Neuronal stem cell (in vitro differentiated cells): ENCODE measurements at regions not wholly inside any gene's neighbourhood (a gene's known extent, or its start where the extent isn't known, plus 50 kb on each side); places are given as distances from the start of the nearest gene placed in this dataset.

Experiments used
- DNase-seq: peaks from one replicate; pipeline ENCODE4 v3.0.0-alpha.2; 2013; ENCODE audit warnings: low spot score
- H2AFZ ChIP-seq: one replicate; pipeline ENCODE4 v1.6.1; 2013; ENCODE audit warnings: mild to moderate bottlenecking, low read length, inconsistent platforms
- H2AK5ac ChIP-seq: 2 replicates; pipeline ENCODE4 v1.6.1; 2013; ENCODE audit warnings: low read depth, mild to moderate bottlenecking, inconsistent platforms, low read length, moderate library complexity, mixed read lengths
- H2BK120ac ChIP-seq: 2 replicates; pipeline ENCODE4 v1.6.1; 2013; ENCODE audit warnings: low read depth, mild to moderate bottlenecking, inconsistent platforms, low read length, moderate library complexity, mixed read lengths
- H2BK12ac ChIP-seq: one replicate; pipeline ENCODE4 v1.6.1; 2013; ENCODE audit warnings: low read length, inconsistent platforms
- H2BK15ac ChIP-seq: 2 replicates; pipeline ENCODE4 v1.6.1; 2013; ENCODE audit warnings: mild to moderate bottlenecking, low read length, inconsistent platforms, mixed read lengths
- H2BK5ac ChIP-seq: one replicate; pipeline ENCODE4 v1.6.1; 2013; ENCODE audit warnings: inconsistent platforms, mild to moderate bottlenecking, low read length, moderate library complexity
- H3K14ac ChIP-seq: one replicate; pipeline ENCODE4 v1.6.1; 2013; ENCODE audit warnings: low read length, inconsistent platforms
- H3K18ac ChIP-seq: 2 replicates; pipeline ENCODE4 v1.6.1; 2013; ENCODE audit warnings: low read length, inconsistent platforms
- H3K23ac ChIP-seq: 2 replicates; pipeline ENCODE4 v1.6.1; 2013; ENCODE audit warnings: low read depth, mild to moderate bottlenecking, mixed read lengths, low read length, inconsistent platforms; ENCODE audit not compliant: poor library complexity
- H3K27ac ChIP-seq: replicated peaks from 3 replicates; pipeline ENCODE4 v1.5.1; 2013; ENCODE audit warnings: low read length, inconsistent platforms
- H3K27me3 ChIP-seq, 3 experiments: 2 replicates each; pipeline ENCODE4 v1.6.1; 2013; ENCODE audit warnings: low read length in 3 of 3, mild to moderate bottlenecking in 2 of 3, inconsistent platforms in 1 of 3, low read depth in 1 of 3, mixed read lengths in 1 of 3, moderate library complexity in 1 of 3; ENCODE audit not compliant: control insufficient read depth in 3 of 3, insufficient read depth in 3 of 3
- H3K36me3 ChIP-seq, 2 donors: replicated peaks in 1 of 2; 2 replicates each; pipeline ENCODE4 v1.6.1; 2013; ENCODE audit warnings: low read length in 2 of 2; ENCODE audit not compliant: control insufficient read depth in 2 of 2, insufficient read depth in 2 of 2
- H3K4ac ChIP-seq: 2 replicates; pipeline ENCODE4 v1.6.1; 2013; ENCODE audit warnings: inconsistent platforms, mild to moderate bottlenecking, low read length, moderate library complexity
- H3K4me1 ChIP-seq, 2 donors: 1 replicate in 1 of 2; 2 replicates in 1 of 2; pipeline ENCODE4 v1.6.1; 2013; ENCODE audit warnings: low read length in 2 of 2, low read depth in 1 of 2; ENCODE audit not compliant: control insufficient read depth in 2 of 2, insufficient read depth in 1 of 2
- H3K4me2 ChIP-seq: one replicate; pipeline ENCODE4 v1.6.1; 2013; ENCODE audit warnings: mild to moderate bottlenecking, low read length, inconsistent platforms; ENCODE audit not compliant: insufficient read depth, poor library complexity, severe bottlenecking
- H3K4me3 ChIP-seq, 2 donors: 2 replicates each; pipeline ENCODE4 v1.5.1; 2013; ENCODE audit warnings: low read length in 2 of 2, mild to moderate bottlenecking in 2 of 2, inconsistent platforms in 1 of 2, moderate library complexity in 1 of 2
- H3K79me1 ChIP-seq: one replicate; pipeline ENCODE4 v1.6.1; 2013; ENCODE audit warnings: low read depth, mild to moderate bottlenecking, inconsistent platforms, low read length, moderate library complexity
- H3K9ac ChIP-seq: one replicate; pipeline ENCODE4 v1.6.1; 2013; ENCODE audit warnings: mild to moderate bottlenecking, low read depth, low read length, inconsistent platforms; ENCODE audit not compliant: poor library complexity
- H3K9me3 ChIP-seq, 2 donors: replicated peaks in 1 of 2; 2 replicates each; pipeline versions ENCODE3 to v1.6.1; 2013; ENCODE audit warnings: low read length in 2 of 2, mild to moderate bottlenecking in 2 of 2, inconsistent platforms in 1 of 2, low read depth in 1 of 2, mixed read lengths in 1 of 2, moderate library complexity in 1 of 2; ENCODE audit not compliant: control insufficient read depth in 2 of 2, insufficient read depth in 1 of 2
- H4K8ac ChIP-seq: one replicate; pipeline ENCODE4 v1.6.1; 2013; ENCODE audit warnings: low read depth, mild to moderate bottlenecking, inconsistent platforms, low read length, moderate library complexity
- H4K91ac ChIP-seq: one replicate; pipeline ENCODE4 v1.6.1; 2013; ENCODE audit warnings: low read length, low read depth, mild to moderate bottlenecking, inconsistent platforms; ENCODE audit not compliant: poor library complexity
- WGBS, 2 donors: extraction: QIAGEN DNeasy Blood & Tissue Kit; methylation state at CpG; one replicate each; pipeline ENCODE4 v1.1.7; 2013; ENCODE audit warnings: missing lambda C conversion rate in 2 of 2, mixed read lengths in 1 of 2; ENCODE audit not compliant: insufficient read length in 2 of 2, insufficient replicate concordance in 1 of 2; ENCODE audit errors: extremely low coverage in 2 of 2; 5-methylcytosine and 5-hydroxymethylcytosine counted together

- WGBS, 2 donors = no CpG with 5 or more reads among the region's 5 CpGs
- Histone ChIP-seq H3K4me3 (no peak overlapping the region), H2AFZ (no peak overlapping the region), H3K4me1 (no peaks in the 10 kb centered on the region), H4K91ac (no peak overlapping the region), H2BK12ac (no peak overlapping the region), H3K9ac (no peak overlapping the region), H3K27ac (no peak overlapping the region), H3K9me3 (no peaks in the 10 kb centered on the region), H2BK15ac (no peak overlapping the region), H3K4me2 (no peak overlapping the region), H3K18ac (no peak overlapping the region), H2BK5ac (no peak overlapping the region), H3K27me3 (no peaks in the 10 kb centered on the region), H3K23ac (no peak overlapping the region), H4K8ac (no peak overlapping the region), H2BK120ac (no peak overlapping the region), H3K4ac (no peak overlapping the region), H3K36me3 (no peaks in the 10 kb centered on the region), H3K14ac (no peak overlapping the region), H2AK5ac (no peak overlapping the region), H3K79me1 (no peaks in the 10 kb centered on the region)
- no peak for DNase-seq
Measured at GRCh38 chr3:148585671-148586379, 111.9 kb upstream of the AGTR1 start.

GRCh38 chr3:148588291-148588690, 109.4 kb upstream of the AGTR1 start:
- Histone ChIP-seq H3K4ac (no peak overlapping the region), H3K79me1 (no peaks in the 10 kb centered on the region), H3K4me2 (no peak overlapping the region), H3K27me3 (no peaks in the 10 kb centered on the region), H2BK120ac (no peak overlapping the region), H4K91ac (no peak overlapping the region), H2BK12ac (no peak overlapping the region), H4K8ac (no peak overlapping the region), H3K23ac (no peak overlapping the region), H3K27ac (no peak overlapping the region), H3K4me3 (no peak overlapping the region), H2AK5ac (no peak overlapping the region), H3K4me1 (no peaks in the 10 kb centered on the region), H3K14ac (no peak overlapping the region), H2BK15ac (no peak overlapping the region), H2BK5ac (no peak overlapping the region), H3K18ac (no peak overlapping the region), H3K9me3 (no peaks in the 10 kb centered on the region), H3K36me3 (no peaks in the 10 kb centered on the region), H2AFZ (no peak overlapping the region), H3K9ac (no peak overlapping the region)
- WGBS, 2 donors = no CpG with 5 or more reads among the region's 2 CpGs
- no peak for DNase-seq

- Histone ChIP-seq H3K9ac (no peak overlapping the region), H3K27me3 (no peaks in the 10 kb centered on the region), H3K14ac (no peak overlapping the region), H3K23ac (no peak overlapping the region), H3K4me2 (no peak overlapping the region), H4K8ac (no peak overlapping the region), H3K36me3 (no peaks in the 10 kb centered on the region), H2BK5ac (no peak overlapping the region), H2AK5ac (no peak overlapping the region), H3K79me1 (no peaks in the 10 kb centered on the region), H3K4ac (no peak overlapping the region), H2AFZ (no peak overlapping the region), H3K27ac (no peak overlapping the region), H4K91ac (no peak overlapping the region), H3K9me3 (no peaks in the 10 kb centered on the region), H3K4me1 (no peaks in the 10 kb centered on the region), H3K18ac (no peak overlapping the region), H2BK120ac (no peak overlapping the region), H3K4me3 (no peak overlapping the region), H2BK12ac (no peak overlapping the region), H2BK15ac (no peak overlapping the region)
- no CpG with 5 or more reads among the region's 3 CpGs for WGBS, 2 donors
- DNase-seq = no peak
Measured at GRCh38 chr3:148591525-148591924, 106.2 kb upstream of the AGTR1 start.

GRCh38 chr3:148598619-148599018, 99.1 kb upstream of the AGTR1 start:
- Histone ChIP-seq H2BK15ac (no peak overlapping the region), H2AK5ac (no peak overlapping the region), H3K27me3 (no peaks in the 10 kb centered on the region), H3K79me1 (no peaks in the 10 kb centered on the region), H3K18ac (no peak overlapping the region), H2AFZ (no peak overlapping the region), H3K9me3 (no peaks in the 10 kb centered on the region), H3K23ac (no peak overlapping the region), H3K4me3 (no peak overlapping the region), H3K4ac (no peak overlapping the region), H3K9ac (no peak overlapping the region), H3K4me2 (no peak overlapping the region), H2BK5ac (no peak overlapping the region), H2BK120ac (no peak overlapping the region), H4K8ac (no peak overlapping the region), H2BK12ac (no peak overlapping the region), H3K4me1 (no peaks in the 10 kb centered on the region), H3K36me3 (no peaks in the 10 kb centered on the region), H3K27ac (no peak overlapping the region), H4K91ac (no peak overlapping the region), H3K14ac (no peak overlapping the region)
- DNase-seq = no peak
- no CpG with 5 or more reads among the region's 2 CpGs for WGBS, 2 donors
